MCF 10A (cell line): ENCODE measurements at regions not wholly inside any gene's neighbourhood (a gene's known extent, or its start where the extent isn't known, plus 50 kb on each side); places are given as distances from the start of the nearest gene placed in this dataset.

Source experiments
- BruUV-seq: library from RNA; stranded (reverse); fragments of 400-500 nt; replicated peaks from 2 replicates; lab custom pipeline; 2021; lab: Mats Ljungman, UMichigan
- CTCF ChIA-PET: fragments of 300-600 bp; sonication (Branson Sonifier 250); formaldehyde crosslinking; extraction: SDS; loops from one replicate; lab custom pipeline; 2021; ENCODE audit warnings: antibody characterized with exemption, inconsistent platforms; lab: Yijun Ruan, JAX
- POLR2A ChIA-PET: fragments of 300-600, 350-650 bp; sonication (Branson Sonifier 250); formaldehyde crosslinking; extraction: SDS; loops from one replicate; lab custom pipeline; 2020; ENCODE audit warnings: antibody characterized with exemption, inconsistent platforms; lab: Yijun Ruan, JAX
- DNase-seq: peaks from one replicate; pipeline ENCODE4 v3.0.0-alpha.2; 2018; ENCODE audit not compliant: unreplicated experiment
- H3K27ac Mint-ChIP-seq: one replicate; pipeline ENCODE4 v1.8.0; 2022; ENCODE audit warnings: mild to moderate bottlenecking, low read depth, mixed read lengths; ENCODE audit not compliant: unreplicated experiment
- H3K27me3 Mint-ChIP-seq: one replicate; pipeline ENCODE4 v1.8.0; 2022; ENCODE audit warnings: mixed read lengths; ENCODE audit not compliant: insufficient read depth, unreplicated experiment
- H3K36me3 Mint-ChIP-seq: one replicate; pipeline ENCODE4 v1.8.0; 2022; ENCODE audit warnings: mild to moderate bottlenecking, moderate library complexity, mixed read lengths; ENCODE audit not compliant: insufficient read depth, unreplicated experiment
- H3K4me1 Mint-ChIP-seq: one replicate; pipeline ENCODE4 v1.8.0; 2022; ENCODE audit warnings: mixed read lengths; ENCODE audit not compliant: insufficient read depth, unreplicated experiment
- H3K4me3 Mint-ChIP-seq: one replicate; pipeline ENCODE4 v1.8.0; 2022; ENCODE audit warnings: mild to moderate bottlenecking, moderate library complexity, mixed read lengths; ENCODE audit not compliant: unreplicated experiment
- H3K9me3 Mint-ChIP-seq: one replicate; pipeline ENCODE4 v1.8.0; 2022; ENCODE audit warnings: mixed read lengths; ENCODE audit not compliant: unreplicated experiment
- CTCF ChIP-seq: fragments of 200-600 bp; IDR thresholded peaks from one replicate; pipeline ENCODE4 v1.8.0; 2022; ENCODE audit warnings: antibody characterized with exemption, mild to moderate bottlenecking; ENCODE audit not compliant: unreplicated experiment
- intact Hi-C: fragments of 100-400 bp; cut with micrococcal nuclease; formaldehyde crosslinking; loops from 2 replicates; pipeline ENCODE4 v1.14.1; 2022

- BruUV-seq, result no TSS peak
- Mint-ChIP-seq H3K4me1 (peaks cover 20% of the 10 kb centered on the region), H3K36me3 (no peaks in the 10 kb centered on the region), H3K4me3 (peak overlapping the region; percentile 71), H3K9me3 (peaks cover 7% of the 10 kb centered on the region), H3K27ac (peak overlapping the region; percentile 79), H3K27me3 (no peaks in the 10 kb centered on the region)
- intact Hi-C loops, result no loop called here
- no peak for TF ChIP-seq CTCF
- DNase-seq, result peak; percentile 30
- CTCF ChIA-PET, result interaction anchor here (1.1 kb wide), 1 partner anchor 270 kb away, joined by 3 read pairs; no protein-coding TSS in a partner anchor
- POLR2A ChIA-PET, result interaction anchor here (0.6 to 1.5 kb wide), 2 partner anchors 14 to 256 kb away, joined by 3 to 6 read pairs; no protein-coding TSS in a partner anchor
These were observed 705.5 kb downstream of the CDH11 start for GRCh38 chr16:64416216-64417005.

GRCh38 chr16:64412578-64413280 lies 709.1 kb downstream of the CDH11 start:
- peaks cover 16% of the 10 kb centered on the region for H3K4me1 Mint-ChIP-seq
- peak; percentile 36 for DNase-seq
- H3K36me3 Mint-ChIP-seq, result no peaks in the 10 kb centered on the region
- no peak overlapping the region for H3K27ac Mint-ChIP-seq
- POLR2A ChIA-PET, result no interaction called here
- H3K27me3 Mint-ChIP-seq, result no peaks in the 10 kb centered on the region
- H3K4me3 Mint-ChIP-seq, result no peak overlapping the region
- intact Hi-C loops, result no loop called here
- CTCF ChIA-PET, result no interaction called here
- BruUV-seq, result no TSS peak
- no peak for TF ChIP-seq CTCF
- H3K9me3 Mint-ChIP-seq, result no peaks in the 10 kb centered on the region

GRCh38 chr16:64410306-64410705 lies 711.6 kb downstream of the CDH11 start:
- TF ChIP-seq CTCF, result no peak
- H3K4me3 Mint-ChIP-seq, result no peak overlapping the region
- peaks cover 6% of the 10 kb centered on the region for H3K4me1 Mint-ChIP-seq
- intact Hi-C loops, result no loop called here
- BruUV-seq, result no TSS peak
- no peaks in the 10 kb centered on the region for H3K27me3 Mint-ChIP-seq
- H3K27ac Mint-ChIP-seq, result no peak overlapping the region
- CTCF ChIA-PET, result interaction anchor here (0.9 kb wide), 1 partner anchor 18 kb away, joined by 3 read pairs; no protein-coding TSS in a partner anchor
- H3K9me3 Mint-ChIP-seq, result no peaks in the 10 kb centered on the region
- peak; percentile 37 for DNase-seq
- H3K36me3 Mint-ChIP-seq, result no peaks in the 10 kb centered on the region
- POLR2A ChIA-PET, result interaction anchor here (1.0 kb wide), 1 partner anchor 19 kb away, joined by 4 read pairs; no protein-coding TSS in a partner anchor

- no peaks in the 10 kb centered on the region for H3K9me3 Mint-ChIP-seq
These were observed 712.1 kb downstream of the CDH11 start for GRCh38 chr16:64409783-64410210.

More at GRCh38 chr16:64409783-64410210, 712.1 kb downstream of the CDH11 start:
- ChIA-PET POLR2A (no interaction called here), CTCF (interaction anchor here (0.9 kb wide), 1 partner anchor 19 kb away, joined by 3 read pairs; no protein-coding TSS in a partner anchor)
- no peak overlapping the region for H3K4me3 Mint-ChIP-seq
- no TSS peak for BruUV-seq
- DNase-seq, result no peak
- no peaks in the 10 kb centered on the region for H3K27me3 Mint-ChIP-seq
- TF ChIP-seq CTCF, result no peak
- no peaks in the 10 kb centered on the region for H3K36me3 Mint-ChIP-seq
- peaks cover 6% of the 10 kb centered on the region for H3K4me1 Mint-ChIP-seq
- intact Hi-C loops, result no loop called here
- H3K27ac Mint-ChIP-seq, result no peak overlapping the region
